Upper lobe of left lung (tissue), 4 donors: ENCODE measurements at regions not wholly inside any gene's neighbourhood (a gene's known extent, or its start where the extent isn't known, plus 50 kb on each side); places are given as distances from the start of the nearest gene placed in this dataset.

Experiments used
- CTCF ChIP-seq, 6 experiments: fragments of 450-650 bp in 4 of 6; fragments of 200-600 bp in 2 of 6; sonication (generic) in 2 of 6; IDR thresholded peaks; one replicate each; pipeline ENCODE4 v1.5.1; 2016 to 2019; ENCODE audit warnings: antibody characterized with exemption in 6 of 6
- POLR2AphosphoS5 ChIP-seq, 2 donors: sonication (generic); formaldehyde crosslinking; IDR thresholded peaks; one replicate each; pipeline ENCODE4 v1.5.1; 2017; ENCODE audit warnings: antibody characterized with exemption in 2 of 2

- no peak for TF ChIP-seq CTCF (IDR thresholded peaks at IDR 0.05)
- no peak for TF ChIP-seq POLR2AphosphoS5 (IDR thresholded peaks at IDR 0.05)
Observed at GRCh38 chr2:42957109-42957860, 164.9 kb upstream of the HAAO start.
